GM23338 (cell line): ENCODE measurements at regions not wholly inside any gene's neighbourhood (a gene's known extent, or its start where the extent isn't known, plus 50 kb on each side); places are given as distances from the start of the nearest gene placed in this dataset.

Experiments used
- ATAC-seq: fragments of 200-7000 bp; cut with Tn5 transposase; 3 replicates; pipeline ENCODE4 v1.9.1; 2020
- DNase-seq: peaks from one replicate; pipeline ENCODE4 v3.0.0-alpha.2; 2015; ENCODE audit warnings: low spot score
- H2AFZ ChIP-seq: fragments of 200-600 bp; sonication (generic); 2 replicates; pipeline ENCODE4 v1.8.0; 2016; ENCODE audit warnings: antibody characterized with exemption, mild to moderate bottlenecking, moderate library complexity
- H3F3A ChIP-seq: fragments of 200-600 bp; sonication (generic); replicated peaks from 2 replicates; pipeline ENCODE4 v1.8.0; 2017; ENCODE audit warnings: antibody characterized with exemption, mixed run types, low read depth
- H3K27ac ChIP-seq: fragments of 200-600 bp; sonication (generic); 2 replicates; pipeline ENCODE4 v1.6.1; 2016; ENCODE audit warnings: low read depth
- H3K27me3 ChIP-seq: fragments of 200-600 bp; sonication (generic); 2 replicates; pipeline ENCODE4 v1.8.0; 2016; ENCODE audit warnings: mild to moderate bottlenecking, mixed run types, moderate library complexity; ENCODE audit not compliant: insufficient read depth
- H3K36me3 ChIP-seq: fragments of 200-600 bp; sonication (generic); 2 replicates; pipeline ENCODE4 v1.8.0; 2016; ENCODE audit warnings: mild to moderate bottlenecking; ENCODE audit not compliant: insufficient read depth
- H3K4me1 ChIP-seq: fragments of 200-600 bp; sonication (generic); 2 replicates; pipeline ENCODE4 v1.8.0; 2016; ENCODE audit warnings: mild to moderate bottlenecking, moderate library complexity; ENCODE audit not compliant: insufficient read depth
- H3K4me2 ChIP-seq: fragments of 200-600 bp; sonication (generic); 2 replicates; pipeline ENCODE4 v1.7.1; 2017; ENCODE audit warnings: mixed run types
- H3K4me3 ChIP-seq: fragments of 200-600 bp; sonication (generic); 2 replicates; pipeline ENCODE4 v1.6.1; 2016; ENCODE audit warnings: mixed run types
- H3K79me2 ChIP-seq: fragments of 200-600 bp; sonication (generic); replicated peaks from 2 replicates; pipeline ENCODE4 v1.8.0; 2017; ENCODE audit warnings: mild to moderate bottlenecking; ENCODE audit not compliant: insufficient read depth
- H3K9me2 ChIP-seq: fragments of 200-600 bp; sonication (generic); 2 replicates; pipeline ENCODE4 v1.8.0; 2017; ENCODE audit not compliant: insufficient read depth
- H4K20me1 ChIP-seq: fragments of 200-600 bp; sonication (generic); replicated peaks from 2 replicates; pipeline ENCODE4 v1.8.0; 2017; ENCODE audit warnings: mild to moderate bottlenecking; ENCODE audit not compliant: insufficient read depth
- H3K27ac Mint-ChIP-seq: 2 replicates; pipeline ENCODE4 v1.8.0; 2020; ENCODE audit warnings: inconsistent platforms, mild to moderate bottlenecking, moderate library complexity, mixed read lengths
- H3K27me3 Mint-ChIP-seq: 3 replicates; pipeline ENCODE4 v1.8.0; 2022; ENCODE audit warnings: low read depth, mild to moderate bottlenecking, moderate library complexity, mixed read lengths, inconsistent platforms; ENCODE audit not compliant: insufficient read depth, poor library complexity
- H3K36me3 Mint-ChIP-seq: 3 replicates; pipeline ENCODE4 v1.8.0; 2021; ENCODE audit warnings: low read depth, mild to moderate bottlenecking, inconsistent platforms, moderate library complexity, mixed read lengths
- H3K4me1 Mint-ChIP-seq: 3 replicates; pipeline ENCODE4 v1.8.0; 2020; ENCODE audit warnings: mild to moderate bottlenecking, inconsistent platforms, mixed read lengths
- H3K4me3 Mint-ChIP-seq: 3 replicates; pipeline ENCODE4 v1.8.0; 2021; ENCODE audit warnings: moderate library complexity, mild to moderate bottlenecking, inconsistent platforms, mixed read lengths
- H3K9me3 Mint-ChIP-seq: 3 replicates; pipeline ENCODE4 v1.8.0; 2020; ENCODE audit warnings: moderate library complexity, mild to moderate bottlenecking, inconsistent platforms, mixed read lengths
- CREB1 ChIP-seq: fragments of 250-450 bp; sonication (Bioruptor Pico); IDR thresholded peaks from 2 replicates; pipeline ENCODE4 v1.5.0; 2020; ENCODE audit warnings: low read depth, mild to moderate bottlenecking, moderate library complexity
- CTCF ChIP-seq, 2 experiments: fragments of 200-600 bp in 1 of 2; sonication (generic) in 1 of 2; conservative IDR thresholded peaks; 2 replicates each; pipeline versions ENCODE4 v1.5.1 to v1.6.1; 2016 to 2017; ENCODE audit warnings: antibody characterized with exemption in 2 of 2, low read depth in 2 of 2, mild to moderate bottlenecking in 2 of 2, moderate library complexity in 1 of 2
- ETS1 ChIP-seq: IDR thresholded peaks from 2 replicates; pipeline ENCODE4 v1.6.1; 2016; ENCODE audit warnings: antibody characterized with exemption
- EZH2phosphoT487 ChIP-seq: fragments of 200-600 bp; sonication (generic); IDR thresholded peaks from one replicate; pipeline ENCODE4 v1.8.1; 2018; ENCODE audit warnings: antibody characterized with exemption; ENCODE audit not compliant: unreplicated experiment
- POLR2AphosphoS5 ChIP-seq: IDR thresholded peaks from 2 replicates; pipeline ENCODE4 v1.6.1; 2016; ENCODE audit warnings: antibody characterized with exemption, low read depth
- REST ChIP-seq: IDR thresholded peaks from one replicate; pipeline ENCODE4 v1.6.1; 2018; ENCODE audit warnings: antibody characterized with exemption; ENCODE audit not compliant: unreplicated experiment
- STAT1 ChIP-seq: IDR thresholded peaks from one replicate; pipeline ENCODE4 v1.6.1; 2016; ENCODE audit warnings: antibody characterized with exemption; ENCODE audit not compliant: unreplicated experiment
- ZNF114 ChIP-seq: fragments of 250-450 bp; sonication (Bioruptor Pico); IDR thresholded peaks from 2 replicates; pipeline ENCODE4 v1.5.0; 2020; ENCODE audit warnings: mild to moderate bottlenecking, moderate library complexity

GRCh38 chr14:29215853-29216252 is 449.3 kb downstream of the FOXG1 start:
- Histone ChIP-seq H4K20me1 (no peaks in the 10 kb centered on the region), H3K79me2 (no peaks in the 10 kb centered on the region), H2AFZ (no peak overlapping the region), H3K27me3 (no peaks in the 10 kb centered on the region), H3K9me2 (no peaks in the 10 kb centered on the region), H3F3A (no peaks in the 10 kb centered on the region), H3K4me2 (no peak overlapping the region), H3K4me3 (no peak overlapping the region), H3K27ac (no peak overlapping the region), H3K4me1 (no peaks in the 10 kb centered on the region), H3K36me3 (no peaks in the 10 kb centered on the region)
- DNase-seq (no peak), ATAC-seq (no peak)
- TF ChIP-seq CREB1 = no peak
- no peak for TF ChIP-seq STAT1
- TF ChIP-seq ZNF114 (CRISPR knock-in tag) = no peak
- TF ChIP-seq EZH2phosphoT487 = no peak
- no peak for TF ChIP-seq REST
- no peak for TF ChIP-seq CTCF (conservative IDR thresholded peaks at IDR 0.05; ENCODE audit: low read depth in 2 of 2)
- TF ChIP-seq POLR2AphosphoS5 = no peak
- TF ChIP-seq ETS1 = no peak
- H3K4me1 Mint-ChIP-seq = no peaks in the 10 kb centered on the region
- no peak overlapping the region for H3K4me3 Mint-ChIP-seq
- no peak overlapping the region for H3K27ac Mint-ChIP-seq
- no peaks in the 10 kb centered on the region for H3K36me3 Mint-ChIP-seq
- no peaks in the 10 kb centered on the region for H3K9me3 Mint-ChIP-seq
- H3K27me3 Mint-ChIP-seq = no peaks in the 10 kb centered on the region
